Esophagus squamous epithelium (tissue), 4 donors: ENCODE measurements at regions not wholly inside any gene's neighbourhood (a gene's known extent, or its start where the extent isn't known, plus 50 kb on each side); places are given as distances from the start of the nearest gene placed in this dataset.

Experiments used
- POLR2A ChIP-seq, 4 donors: fragments of 450-650 bp; IDR thresholded peaks; one replicate each; pipeline ENCODE4 v1.6.1; 2017; ENCODE audit warnings: antibody characterized with exemption in 4 of 4, mild to moderate bottlenecking in 4 of 4, moderate library complexity in 3 of 4
- TF ChIP-seq, protein P1 (sequence below), 6 experiments: fragments of 450-650 bp in 4 of 6; fragments of 200-600 bp in 2 of 6; sonication (generic) in 2 of 6; IDR thresholded peaks; one replicate each; pipeline ENCODE4 v1.5.1; 2016 to 2019; ENCODE audit warnings: antibody characterized with exemption in 6 of 6, mild to moderate bottlenecking in 4 of 6, moderate library complexity in 4 of 6

- TF ChIP-seq POLR2A (IDR thresholded peaks at IDR 0.05), result no peak
- TF ChIP-seq, protein P1, sequence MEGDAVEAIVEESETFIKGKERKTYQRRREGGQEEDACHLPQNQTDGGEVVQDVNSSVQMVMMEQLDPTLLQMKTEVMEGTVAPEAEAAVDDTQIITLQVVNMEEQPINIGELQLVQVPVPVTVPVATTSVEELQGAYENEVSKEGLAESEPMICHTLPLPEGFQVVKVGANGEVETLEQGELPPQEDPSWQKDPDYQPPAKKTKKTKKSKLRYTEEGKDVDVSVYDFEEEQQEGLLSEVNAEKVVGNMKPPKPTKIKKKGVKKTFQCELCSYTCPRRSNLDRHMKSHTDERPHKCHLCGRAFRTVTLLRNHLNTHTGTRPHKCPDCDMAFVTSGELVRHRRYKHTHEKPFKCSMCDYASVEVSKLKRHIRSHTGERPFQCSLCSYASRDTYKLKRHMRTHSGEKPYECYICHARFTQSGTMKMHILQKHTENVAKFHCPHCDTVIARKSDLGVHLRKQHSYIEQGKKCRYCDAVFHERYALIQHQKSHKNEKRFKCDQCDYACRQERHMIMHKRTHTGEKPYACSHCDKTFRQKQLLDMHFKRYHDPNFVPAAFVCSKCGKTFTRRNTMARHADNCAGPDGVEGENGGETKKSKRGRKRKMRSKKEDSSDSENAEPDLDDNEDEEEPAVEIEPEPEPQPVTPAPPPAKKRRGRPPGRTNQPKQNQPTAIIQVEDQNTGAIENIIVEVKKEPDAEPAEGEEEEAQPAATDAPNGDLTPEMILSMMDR (IDR thresholded peaks at IDR 0.05), result no peak
Measured at GRCh38 chr12:124456133-124456651, 111.2 kb downstream of the NCOR2 start.
